ENCODE measurements at regions not wholly inside any gene's neighbourhood (a gene's known extent, or its start where the extent isn't known, plus 50 kb on each side); places are given as distances from the start of the nearest gene placed in this dataset.

GRCh38 chrX:95721011-95721410, 963.6 kb upstream of the DIAPH2 start:
- POLR2A ChIA-PET: no interaction called here
- CTCF ChIA-PET: no interaction called here
- TF ChIP-seq HES2 (IDR thresholded peaks at IDR 0.05): no peak
- no peak for TF ChIP-seq ZNF302 (CRISPR knock-in tag; IDR thresholded peaks at IDR 0.05)
- TF ChIP-seq ZFP36 (IDR thresholded peaks at IDR 0.05; ENCODE audit: borderline replicate concordance, partially characterized antibody): no peak
- TF ChIP-seq GATA3 (IDR thresholded peaks at IDR 0.05; ENCODE audit: borderline replicate concordance): no peak
- no peak for TF ChIP-seq FOSB (CRISPR knock-in tag; IDR thresholded peaks at IDR 0.05)
- TF ChIP-seq FOSL2 (IDR thresholded peaks at IDR 0.05): no peak
- no peak for TF ChIP-seq FOSL2 (CRISPR knock-in tag; IDR thresholded peaks at IDR 0.05)
- no peak for TF ChIP-seq RCOR1 (IDR thresholded peaks at IDR 0.05; ENCODE audit: low read depth, low read length)
- no peak for TF ChIP-seq SREBF2 (IDR thresholded peaks at IDR 0.05)
- no peak for TF ChIP-seq JUN (IDR thresholded peaks at IDR 0.05)
- no peak for TF ChIP-seq KDM5A (IDR thresholded peaks at IDR 0.05)
- TF ChIP-seq FOXS1 (CRISPR knock-in tag; IDR thresholded peaks at IDR 0.05): no peak
- no peak for TF ChIP-seq MAFK (IDR thresholded peaks at IDR 0.05; ENCODE audit: partially characterized antibody)
- no peak for TF ChIP-seq HDAC2 (IDR thresholded peaks at IDR 0.05)
- Histone ChIP-seq H3K4me2 (no peak overlapping the region), H3K4me3 (no peak overlapping the region), H3K9me3 (no peaks in the 10 kb centered on the region), H3K27ac (no peak overlapping the region), H3K4me1 (no peaks in the 10 kb centered on the region)
- no peak for FAIRE-seq
- WGBS (ENCODE audit: missing lambda C conversion rate): 7% methylated on average over 4 of the region's 4 CpGs
- no peak for ATAC-seq
- no peak for DNase-seq (ENCODE audit: low read depth in 1 of 2, low spot score in 1 of 2)

- Histone ChIP-seq H3K4me3 (no peak overlapping the region), H3K27ac (no peak overlapping the region), H3K4me1 (no peaks in the 10 kb centered on the region), H3K9me3 (no peaks in the 10 kb centered on the region), H3K4me2 (no peak overlapping the region)
- ChIA-PET POLR2A (no interaction called here), CTCF (no interaction called here)
- ATAC-seq (no peak), DNase-seq (ENCODE audit: low read depth in 1 of 2, low spot score in 1 of 2) (no peak), FAIRE-seq (no peak)
- 8% methylated on average over 1 of the region's 1 CpG for WGBS (ENCODE audit: missing lambda C conversion rate)
- no peak for TF ChIP-seq MAFK (IDR thresholded peaks at IDR 0.05; ENCODE audit: partially characterized antibody)
- TF ChIP-seq CBX2 (IDR thresholded peaks at IDR 0.05; ENCODE audit: borderline replicate concordance, low read depth): no peak
- TF ChIP-seq EP300 (IDR thresholded peaks at IDR 0.05): no peak
- no peak for TF ChIP-seq FOSL2 (IDR thresholded peaks at IDR 0.05)
- TF ChIP-seq FOSL2 (CRISPR knock-in tag; IDR thresholded peaks at IDR 0.05): no peak
- TF ChIP-seq GATA3 (IDR thresholded peaks at IDR 0.05; ENCODE audit: borderline replicate concordance): no peak
- no peak for TF ChIP-seq KDM5A (IDR thresholded peaks at IDR 0.05)
- no peak for TF ChIP-seq HEYL (CRISPR knock-in tag; IDR thresholded peaks at IDR 0.05)
- TF ChIP-seq ELK1 (IDR thresholded peaks at IDR 0.05; ENCODE audit: low read depth, low read length): no peak
- no peak for TF ChIP-seq FOSB (CRISPR knock-in tag; IDR thresholded peaks at IDR 0.05)
Observed at GRCh38 chrX:95728446-95728845, 956.2 kb upstream of the DIAPH2 start.

GRCh38 chrX:95729401-95729800, 955.2 kb upstream of the DIAPH2 start:
- H3K4me3 ChIP-seq: no peak overlapping the region
- FAIRE-seq: no peak
- no peaks in the 10 kb centered on the region for H3K9me3 ChIP-seq
- POLR2A ChIA-PET: no interaction called here
- WGBS (ENCODE audit: missing lambda C conversion rate): 6% methylated on average over 3 of the region's 3 CpGs
- CTCF ChIA-PET: no interaction called here
- ATAC-seq: no peak
- H3K4me2 ChIP-seq: no peak overlapping the region
- no peaks in the 10 kb centered on the region for H3K4me1 ChIP-seq
- no peak for DNase-seq (ENCODE audit: low read depth in 1 of 2, low spot score in 1 of 2)
- TF ChIP-seq CHD2 (IDR thresholded peaks at IDR 0.05; ENCODE audit: low read length, partially characterized antibody): no peak
- no peak for TF ChIP-seq GATA3 (IDR thresholded peaks at IDR 0.05; ENCODE audit: borderline replicate concordance)
- TF ChIP-seq MAX (IDR thresholded peaks at IDR 0.05): no peak
- no peak for TF ChIP-seq HES2 (IDR thresholded peaks at IDR 0.05)
- TF ChIP-seq KDM1A (IDR thresholded peaks at IDR 0.05; ENCODE audit: low read depth): no peak
- no peak for TF ChIP-seq ZC3H11A (IDR thresholded peaks at IDR 0.05)
- TF ChIP-seq SREBF2 (IDR thresholded peaks at IDR 0.05): no peak
- no peak for TF ChIP-seq CBX2 (IDR thresholded peaks at IDR 0.05; ENCODE audit: borderline replicate concordance, low read depth)
- TF ChIP-seq PHF8 (IDR thresholded peaks at IDR 0.05; ENCODE audit: borderline replicate concordance, low read depth): no peak
- TF ChIP-seq BCL3 (IDR thresholded peaks at IDR 0.05): no peak
- TF ChIP-seq CTCF (IDR thresholded peaks at IDR 0.05): no peak
- TF ChIP-seq USF2 (IDR thresholded peaks at IDR 0.05): no peak
- no peak for TF ChIP-seq ZFP36 (IDR thresholded peaks at IDR 0.05; ENCODE audit: borderline replicate concordance, partially characterized antibody)
- TF ChIP-seq ATOH8 (CRISPR knock-in tag; IDR thresholded peaks at IDR 0.05; ENCODE audit: low read depth): no peak
- no peak for TF ChIP-seq RAD21 (conservative IDR thresholded peaks at IDR 0.05 in 1 of 2, IDR thresholded peaks at IDR 0.05 in 1 of 2)
- H3K27ac ChIP-seq: no peak overlapping the region
